Stimulated activated CD4-positive, alpha-beta T cell treated with anti-CD3 and anti-CD28 coated beads, TNF-alpha, amount 100 ng/mL, for 24 hours (primary cell): ENCODE measurements at regions not wholly inside any gene's neighbourhood (a gene's known extent, or its start where the extent isn't known, plus 50 kb on each side); places are given as distances from the start of the nearest gene placed in this dataset.
"Not testable (repeated sequence)": the region's sequence is repeated elsewhere in the genome, so short reads cannot be mapped to it uniquely, and the experiment has no call there.

Experiments used
- DNase-seq, 3 experiments: peaks; one replicate each; pipeline ENCODE4 v3.0.0-alpha.2; 2020; ENCODE audit warnings: low read depth in 3 of 3

DNA sequence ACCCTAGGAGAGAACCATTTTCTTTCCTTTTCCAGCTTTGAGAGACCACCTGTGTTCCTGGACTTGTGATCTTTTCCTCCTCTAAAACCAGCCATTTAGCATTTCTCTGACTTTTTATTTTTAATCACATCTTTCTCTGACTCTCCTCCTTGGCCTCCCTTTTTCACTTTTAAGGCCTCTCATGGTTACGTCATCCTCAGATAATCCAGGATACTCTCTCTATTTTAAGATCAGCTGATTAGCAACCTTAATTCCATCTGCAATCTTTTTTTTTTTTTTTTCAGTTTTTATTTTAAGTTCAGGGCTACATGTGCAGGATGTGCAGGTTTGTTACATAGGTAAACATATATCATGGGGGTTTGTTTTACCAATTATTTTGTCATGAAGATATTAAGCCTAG, 54.0 kb downstream of the RFPL4B start:
- DNase-seq, result no peak

DNA sequence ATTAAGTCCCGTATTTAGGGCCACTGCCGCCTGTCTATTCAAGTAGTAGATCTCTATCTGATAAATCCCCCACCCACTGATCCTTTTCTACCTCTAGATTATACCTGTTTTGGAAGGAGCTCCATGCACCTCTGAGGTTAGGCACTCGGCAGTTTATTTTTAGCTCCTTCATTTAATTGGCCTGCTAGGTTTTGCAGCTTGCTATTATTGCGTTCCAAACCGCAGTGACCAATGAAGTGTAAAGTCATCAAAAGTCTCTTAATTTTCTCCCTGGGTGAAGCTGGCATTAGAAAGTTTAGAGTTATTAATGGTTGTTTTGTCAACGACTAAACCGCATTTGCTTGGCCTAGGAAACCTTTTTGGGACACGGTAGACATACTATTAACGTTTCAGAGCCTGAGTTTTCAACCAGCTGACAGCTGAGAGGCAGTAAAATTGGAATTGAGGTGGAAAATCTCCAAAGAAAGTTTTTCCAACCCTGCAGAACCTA, 60.0 kb downstream of the RFPL4B start:
- no peak for DNase-seq

DNA sequence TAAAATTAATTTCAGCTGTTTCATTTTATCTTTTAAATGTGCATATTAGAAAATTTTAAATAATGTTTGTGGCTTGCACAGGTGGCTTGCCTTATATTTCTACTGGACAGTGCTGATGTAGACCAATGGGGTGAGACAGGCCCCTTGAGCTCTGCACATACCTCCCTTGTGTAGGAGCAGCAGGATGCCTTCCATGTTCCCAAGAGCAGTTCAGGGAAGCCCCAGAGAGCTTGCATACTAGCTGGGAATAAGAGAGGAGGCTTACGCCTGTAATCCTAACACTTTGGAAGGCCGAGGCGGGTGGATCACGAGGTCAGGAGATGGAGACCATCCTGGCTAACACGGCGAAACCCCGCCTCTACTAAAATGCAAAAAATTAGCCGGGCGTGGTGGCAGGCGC, 61.4 kb downstream of the RFPL4B start:
- DNase-seq, result no peak

DNA sequence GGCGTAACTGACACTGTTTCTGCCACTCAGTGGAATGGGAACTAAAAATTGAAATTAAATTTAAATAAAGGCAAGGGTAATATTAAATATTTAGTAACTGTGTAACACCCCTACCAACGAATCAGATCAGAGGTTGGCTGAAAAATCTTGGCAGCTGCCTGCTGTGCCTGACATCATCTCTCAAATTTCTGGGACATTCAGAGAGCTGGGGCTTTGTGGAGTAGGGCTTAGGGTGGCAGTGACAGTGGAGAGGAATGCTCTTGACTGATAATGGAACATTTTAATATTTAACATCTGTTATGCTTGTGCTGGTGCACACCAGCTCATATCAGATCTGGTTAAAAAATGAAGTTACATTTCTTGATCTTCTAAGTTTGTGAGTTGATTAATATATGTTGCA, 62.2 kb downstream of the RFPL4B start:
- no peak for DNase-seq

DNA sequence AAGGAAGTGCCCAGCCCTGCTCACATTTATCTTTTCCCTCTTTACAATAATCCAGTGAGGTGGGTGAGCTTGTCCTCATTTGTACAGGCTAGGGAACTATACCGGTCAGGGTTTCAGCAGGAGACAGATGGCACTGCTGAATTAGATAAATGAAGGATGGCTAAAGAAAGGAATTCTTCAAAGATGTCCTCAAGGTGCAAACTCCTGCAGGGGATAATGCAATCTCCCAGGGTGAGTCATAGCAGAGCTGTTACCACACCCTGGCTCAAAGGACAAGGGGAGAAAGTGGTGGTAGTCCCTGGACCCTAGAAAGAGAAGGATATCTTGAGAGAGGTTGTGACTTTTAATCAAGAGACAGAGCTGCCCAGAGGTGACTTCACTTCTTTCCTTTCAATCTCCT, 66.7 kb downstream of the RFPL4B start:
- no peak for DNase-seq

DNA sequence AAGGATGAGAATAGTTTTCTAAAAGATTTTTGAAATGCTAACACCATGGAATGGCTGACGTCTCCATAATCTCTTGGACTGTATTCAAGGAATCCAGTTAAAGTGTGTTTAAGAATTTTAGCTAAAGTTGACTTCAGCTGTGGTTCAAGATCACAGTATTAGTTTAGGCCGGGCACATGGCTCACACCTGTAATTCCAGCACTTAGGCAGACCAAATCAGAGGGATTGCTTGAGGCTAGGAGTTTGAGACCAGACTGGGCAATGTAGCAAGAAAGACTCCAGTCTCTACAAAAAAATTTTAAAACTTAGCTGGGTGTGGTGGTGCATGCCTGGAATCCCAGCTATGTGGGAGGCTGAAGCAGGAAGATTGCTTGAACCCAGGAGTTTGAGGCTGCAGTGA, 68.2 kb downstream of the RFPL4B start:
- DNase-seq, result no peak

DNA sequence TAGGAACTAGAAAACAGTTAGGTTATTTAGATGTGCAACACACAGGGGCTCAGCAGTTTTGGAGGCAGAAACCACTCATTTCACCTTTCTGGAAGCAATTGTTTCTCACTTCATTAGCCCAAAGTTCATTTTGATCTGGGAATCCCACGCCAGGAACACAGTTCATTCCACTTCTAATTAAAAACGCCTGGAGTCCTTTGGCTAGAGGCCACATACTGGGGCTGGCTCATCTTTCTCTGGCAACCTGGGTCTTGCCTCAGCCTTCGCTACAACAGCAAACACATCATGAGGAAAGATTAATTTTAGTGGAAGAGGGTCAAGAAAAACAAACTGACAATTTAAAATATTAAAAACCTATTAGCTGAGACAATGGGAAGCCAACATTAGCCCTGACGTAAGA, 69.7 kb downstream of the RFPL4B start:
- DNase-seq, result no peak

DNA sequence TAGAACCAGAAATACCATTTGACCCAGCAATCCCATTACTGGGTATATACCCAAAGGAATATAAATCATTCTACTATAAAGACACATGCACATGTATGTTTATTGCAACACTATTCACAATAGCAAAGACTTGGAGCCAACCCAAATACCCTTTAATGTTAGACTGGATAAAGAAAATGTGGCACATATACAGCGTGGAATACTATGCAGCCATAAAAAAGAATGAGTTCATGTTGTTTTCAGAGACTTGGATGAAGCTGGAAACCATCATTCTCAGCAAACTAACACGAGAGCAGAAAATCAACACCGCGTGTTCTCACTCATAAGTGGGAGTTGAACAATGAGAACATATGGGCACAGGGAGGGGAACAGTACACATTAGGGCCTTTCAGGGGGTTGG, 79.9 kb downstream of the RFPL4B start:
- not testable (repeated sequence) for DNase-seq

DNA sequence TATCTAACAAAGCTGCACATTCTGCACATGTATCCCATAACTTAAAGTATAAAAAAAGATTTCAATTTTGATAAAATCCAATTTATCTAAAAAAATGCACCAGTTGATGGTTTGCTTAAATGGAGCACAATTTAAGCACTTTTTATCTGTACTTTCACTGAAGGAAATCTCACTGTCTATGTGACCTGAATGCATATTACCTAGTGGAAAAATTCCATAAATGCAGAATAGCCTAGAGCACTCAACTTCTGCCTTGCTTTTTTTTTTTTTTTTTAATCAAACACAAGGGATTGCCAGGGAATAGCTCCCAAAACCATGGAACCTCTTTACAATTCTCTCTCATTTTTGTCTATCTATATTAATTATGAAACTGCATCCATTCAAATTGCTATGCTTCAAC, 80.4 kb downstream of the RFPL4B start:
- DNase-seq, result no peak

DNA sequence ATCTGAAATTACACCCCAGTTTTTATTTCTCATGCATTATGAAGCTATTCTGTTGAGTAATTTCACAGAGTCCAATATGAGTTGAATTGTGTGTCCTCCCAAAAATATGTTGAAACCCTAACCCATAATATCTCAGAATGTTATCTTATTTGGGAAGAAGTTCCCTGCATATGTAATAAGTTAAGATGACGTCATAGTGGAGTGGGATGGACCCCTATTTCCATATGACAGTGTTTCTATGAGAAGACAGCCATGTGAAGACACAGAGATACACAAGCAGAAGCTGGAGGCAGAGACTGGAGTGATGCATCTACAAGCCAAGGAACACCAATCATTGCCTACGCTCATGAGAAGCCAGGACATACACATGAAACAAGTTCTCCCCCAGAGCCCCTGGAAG, 81.3 kb downstream of the RFPL4B start:
- DNase-seq, result no peak

DNA sequence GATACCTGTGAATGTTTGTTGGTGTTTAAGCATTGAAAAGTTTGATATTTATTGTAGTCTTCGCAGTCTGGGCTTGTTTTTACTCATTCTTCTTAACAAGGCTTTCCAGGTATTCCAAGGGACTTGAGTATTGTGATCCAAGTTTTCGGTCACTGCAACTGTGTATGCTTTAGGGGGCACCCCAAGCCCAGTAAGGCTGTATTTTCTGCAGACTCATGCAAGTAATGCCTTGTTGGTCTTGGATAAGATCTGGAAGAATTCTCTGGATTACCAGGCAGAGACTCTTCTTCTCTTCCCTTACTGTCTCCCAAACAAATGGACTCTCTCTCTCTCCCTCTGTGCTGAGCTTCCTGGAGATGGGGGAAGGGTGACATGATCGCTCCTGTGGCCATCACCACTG, 82.1 kb downstream of the RFPL4B start:
- DNase-seq, result no peak

DNA sequence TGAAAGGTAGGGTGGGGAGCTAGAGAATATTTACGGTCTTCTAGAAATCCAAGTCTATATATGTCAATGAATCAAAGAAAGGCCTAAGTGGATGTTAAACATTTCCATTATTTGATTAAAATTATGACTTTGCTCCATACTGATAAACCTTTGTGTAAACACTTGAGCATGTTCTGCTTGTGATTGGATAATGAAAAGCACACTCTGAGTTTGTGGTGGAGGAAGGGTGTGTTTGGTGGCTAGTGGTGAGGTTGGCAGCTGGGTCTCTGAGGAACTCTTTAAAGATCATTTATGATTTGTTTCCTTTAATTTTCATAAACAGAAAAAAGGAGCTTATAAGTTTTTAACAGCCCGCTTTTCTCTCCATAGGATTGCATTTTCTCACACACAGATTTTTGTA, 84.7 kb downstream of the RFPL4B start:
- no peak for DNase-seq

DNA sequence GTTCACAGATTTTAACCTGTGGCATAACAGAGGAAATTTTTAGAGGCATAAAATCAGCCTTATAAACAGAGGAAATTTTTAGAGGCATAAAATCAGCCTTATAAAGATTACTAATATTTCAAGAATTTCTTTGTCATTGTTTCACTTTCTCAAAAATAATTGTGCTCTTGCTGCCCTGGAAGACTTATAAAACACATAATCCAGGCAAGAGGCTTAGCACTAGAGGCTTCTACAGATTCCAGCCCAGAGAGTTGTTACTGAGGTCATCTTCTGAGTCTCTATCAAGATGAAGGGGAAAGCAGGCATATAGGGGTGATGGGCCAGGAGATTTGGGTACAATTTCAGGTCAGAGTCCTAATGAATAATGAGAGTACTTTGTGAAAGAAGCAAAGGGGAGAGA, 85.7 kb downstream of the RFPL4B start:
- no peak for DNase-seq

DNA sequence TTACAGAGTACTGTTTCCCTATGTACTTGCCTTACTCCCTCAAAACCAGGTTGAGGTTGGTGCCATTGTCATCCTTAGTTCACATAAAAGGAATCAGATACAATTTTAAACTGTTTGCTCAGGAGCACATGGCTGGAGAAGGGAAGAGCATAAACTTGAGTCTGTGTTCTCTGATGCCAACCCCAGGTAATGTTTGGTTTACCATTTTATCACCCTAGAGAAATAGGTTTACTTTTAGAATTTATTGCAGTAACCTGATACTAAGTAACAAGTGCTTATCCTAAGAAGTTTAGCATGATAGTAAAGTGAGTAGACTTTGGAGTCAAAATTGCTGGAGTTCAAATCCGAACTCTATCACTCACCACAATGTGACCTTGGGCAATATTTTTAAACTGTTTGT, 86.3 kb downstream of the RFPL4B start:
- DNase-seq, result no peak

DNA sequence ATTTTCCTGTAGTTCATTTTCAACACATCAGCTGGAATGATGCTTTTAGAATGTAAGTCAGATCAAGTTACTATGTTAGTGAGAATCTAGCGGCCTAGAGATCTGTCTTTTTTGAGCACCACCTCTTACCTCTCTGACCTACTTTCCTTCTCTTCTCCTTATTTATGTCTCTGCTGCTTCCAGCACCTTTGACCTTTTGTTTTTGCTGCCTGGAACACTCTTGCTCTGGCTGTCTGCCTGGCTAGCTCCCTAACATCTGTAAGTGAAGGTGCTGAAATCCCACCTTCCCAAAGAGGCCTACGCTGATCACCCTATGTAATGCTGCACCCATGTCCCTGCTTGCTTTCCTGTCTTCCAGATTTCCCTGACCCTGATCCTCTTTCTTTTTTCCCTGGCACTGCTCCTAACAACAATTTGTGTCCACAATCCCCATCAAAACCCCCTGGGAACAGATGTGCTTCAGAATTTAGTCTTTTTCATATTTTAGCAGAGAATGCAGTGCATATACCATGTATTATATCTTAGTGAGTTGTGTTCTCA, 87.8 kb downstream of the RFPL4B start:
- DNase-seq, result no peak

DNA sequence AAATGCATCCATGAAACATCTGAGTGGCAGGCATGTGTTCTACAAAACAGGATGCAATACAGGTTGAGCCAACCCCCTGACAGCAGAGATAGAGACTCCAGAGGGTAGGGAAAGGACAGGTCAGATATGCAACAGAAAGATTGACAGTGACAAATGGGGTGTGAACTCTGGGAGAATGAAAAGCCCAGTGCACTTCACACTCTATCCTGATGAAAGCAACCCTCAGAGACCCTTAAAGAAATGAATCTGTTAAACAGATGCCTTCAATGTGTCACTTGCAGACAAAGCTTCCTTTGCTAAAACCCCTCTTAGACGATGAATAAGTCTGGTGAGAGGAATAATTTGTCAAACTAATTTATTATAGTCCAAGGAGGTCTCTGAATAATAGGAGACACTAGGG, 89.9 kb downstream of the RFPL4B start:
- DNase-seq, result no peak

DNA sequence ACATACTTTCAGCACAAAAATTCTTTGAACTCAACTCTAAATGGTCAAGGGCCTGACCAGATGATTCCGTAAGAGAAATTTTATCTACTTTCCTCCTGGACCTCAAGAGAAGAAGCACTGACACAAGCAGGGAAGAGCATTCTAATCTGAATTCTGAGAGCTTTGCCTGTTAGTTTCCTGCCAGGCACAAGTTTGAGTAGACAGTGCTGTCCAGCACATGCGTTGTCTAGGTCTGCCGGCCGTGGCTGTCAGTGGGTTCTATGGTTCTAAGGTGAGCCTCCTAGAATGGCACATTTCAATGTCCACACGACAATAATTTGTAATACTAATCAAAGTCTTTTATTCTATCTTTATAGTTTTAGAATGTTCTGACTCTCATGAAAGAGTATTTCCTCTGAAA, 91.9 kb downstream of the RFPL4B start:
- no peak for DNase-seq

DNA sequence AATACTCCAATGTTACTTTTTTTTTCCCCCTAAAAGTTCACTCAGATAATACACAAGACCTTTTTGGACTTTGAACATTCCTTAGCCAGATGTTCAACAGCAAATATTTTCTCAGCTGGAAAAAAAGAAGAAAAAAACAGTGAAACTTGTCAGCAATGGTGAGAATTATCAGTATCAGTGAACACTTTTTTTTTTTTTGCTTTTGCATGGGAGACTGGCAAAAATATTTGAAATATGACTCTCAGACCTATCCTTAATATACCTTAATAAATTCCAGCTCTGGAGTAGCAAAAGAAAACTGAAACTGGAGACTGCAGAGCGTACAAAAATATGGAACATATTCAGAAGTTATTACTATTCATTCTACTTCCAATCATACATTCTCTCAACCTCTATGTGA, 92.3 kb downstream of the RFPL4B start:
- no peak for DNase-seq

DNA sequence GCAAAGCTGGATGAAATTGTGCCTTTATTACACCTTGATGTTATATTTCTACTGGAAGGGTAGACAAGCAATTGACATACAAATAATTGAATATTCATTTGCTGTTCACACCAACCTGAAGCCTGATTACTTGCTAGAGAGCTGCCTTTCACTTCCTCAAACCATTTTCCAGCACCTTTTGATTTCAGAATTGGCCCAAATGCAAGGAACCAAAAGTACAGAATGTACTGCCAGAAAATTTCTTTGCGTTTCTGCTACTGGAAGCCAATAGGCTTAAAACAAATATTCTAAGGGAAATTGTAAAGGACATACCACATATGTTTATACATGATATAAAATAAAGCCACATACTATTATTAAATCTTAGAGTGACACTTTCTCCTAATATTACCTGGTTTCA, 94.5 kb downstream of the RFPL4B start:
- DNase-seq, result no peak

DNA sequence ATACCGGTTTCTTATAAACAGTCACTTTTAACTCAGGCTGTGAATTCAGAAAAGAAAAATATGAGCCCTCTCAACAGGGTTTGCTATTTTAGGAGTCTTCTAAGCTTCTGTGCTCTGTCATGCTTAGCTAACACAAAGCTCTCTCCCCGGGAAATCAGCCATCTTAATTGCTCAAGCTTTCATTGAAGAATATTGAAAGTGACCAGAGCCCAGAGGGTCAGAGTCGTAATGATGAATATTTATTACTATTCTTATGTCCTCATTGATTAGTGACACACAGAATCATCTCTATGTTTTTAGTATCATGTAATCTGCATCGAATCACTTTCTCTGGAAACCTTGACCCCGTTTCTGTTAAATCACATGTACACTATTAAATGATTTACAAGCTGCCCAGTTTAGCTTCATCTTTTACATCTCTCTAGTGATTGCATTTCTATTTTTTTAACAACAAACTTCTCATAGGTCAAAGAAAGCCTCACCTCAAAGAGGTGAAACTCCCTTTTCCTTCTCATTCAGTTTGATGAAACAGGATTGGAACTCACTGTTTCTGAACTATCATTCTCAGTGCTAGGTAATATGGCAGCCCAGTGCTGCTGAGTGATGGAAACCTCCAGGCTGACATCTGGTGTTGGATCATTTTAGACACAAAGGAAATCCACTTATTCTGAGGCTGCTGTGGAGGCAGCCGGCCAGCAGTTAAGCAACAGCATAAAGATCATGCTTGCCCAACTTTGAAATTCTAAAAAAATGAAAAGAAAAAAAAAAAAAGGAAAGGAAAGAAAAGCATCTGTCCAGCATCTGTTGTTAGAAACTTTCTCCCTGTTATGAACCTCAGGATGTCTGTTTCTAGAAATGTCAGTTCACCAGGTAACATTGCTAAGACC, 96.3 kb downstream of the RFPL4B start:
- DNase-seq, result no peak

DNA sequence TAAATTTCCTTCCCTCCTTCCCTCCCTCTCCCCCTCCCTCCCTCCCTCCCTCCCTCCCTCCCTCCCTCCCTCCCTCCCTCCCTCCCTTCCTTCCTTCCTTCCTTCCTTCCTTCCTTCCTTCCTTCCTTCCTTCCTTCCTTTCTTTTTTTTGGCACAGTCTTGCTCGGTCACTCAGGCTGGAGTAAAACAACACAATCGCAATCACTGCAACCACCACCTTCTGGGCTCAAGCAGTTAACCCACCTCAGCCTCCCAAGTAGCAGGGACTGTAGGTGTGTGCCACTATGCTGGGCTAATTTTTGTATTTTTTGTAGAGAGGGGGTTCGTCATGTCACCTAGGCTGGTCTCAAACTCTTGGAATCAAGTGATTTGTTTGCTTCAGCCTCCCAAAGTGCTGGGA, 101.7 kb downstream of the RFPL4B start:
- DNase-seq, result not testable (repeated sequence)

DNA sequence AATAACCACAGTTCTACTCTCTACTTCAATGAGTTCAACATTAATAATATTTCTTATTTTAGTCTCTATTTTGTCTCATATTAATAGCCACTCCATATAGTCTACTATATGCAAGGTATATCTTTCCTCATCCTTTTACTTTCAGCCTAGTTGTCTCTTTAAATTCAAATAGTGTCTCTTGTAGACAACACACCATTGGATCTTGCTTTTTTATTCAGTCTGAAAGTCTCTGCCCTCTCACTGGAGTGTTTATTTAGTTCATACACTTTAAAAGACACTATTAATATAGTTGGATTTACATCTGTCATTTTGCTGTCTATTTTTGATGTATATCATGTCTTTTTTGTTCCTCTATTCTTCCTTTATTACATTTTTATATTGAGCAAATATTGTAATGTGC, 103.5 kb downstream of the RFPL4B start:
- no peak for DNase-seq

DNA sequence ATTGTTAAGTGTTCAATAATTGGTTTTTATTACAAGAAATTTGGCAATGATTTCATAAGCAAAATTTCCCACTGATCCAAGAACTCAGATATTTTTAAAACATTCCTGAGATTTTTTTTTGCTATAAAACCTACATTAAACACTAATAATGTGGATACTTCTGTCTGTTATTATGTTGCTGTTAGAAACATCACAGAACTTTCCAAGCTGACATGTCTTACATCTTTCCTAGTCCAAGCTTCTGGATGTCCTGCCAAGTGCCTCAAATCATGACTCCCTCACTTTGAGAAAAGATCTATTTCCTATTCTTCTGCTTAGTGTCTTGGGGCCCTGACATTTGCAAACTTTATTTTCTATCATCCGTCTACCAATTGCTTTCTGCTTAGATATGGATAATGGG, 110.8 kb downstream of the RFPL4B start:
- DNase-seq, result no peak
